DND-41 (cell line): ENCODE measurements at regions not wholly inside any gene's neighbourhood (a gene's known extent, or its start where the extent isn't known, plus 50 kb on each side); places are given as distances from the start of the nearest gene placed in this dataset.

Experiments
- ATAC-seq: fragments of 200-7000 bp; cut with Tn5 transposase; 3 replicates; pipeline ENCODE4 v1.9.1; 2021; ENCODE audit warnings: low read depth; ENCODE audit not compliant: insufficient read depth
- DNase-seq: peaks from one replicate; pipeline ENCODE4 v3.0.0-alpha.2; 2020
- H2AFZ ChIP-seq: 2 replicates; pipeline ENCODE4 v1.6.0; 2012; ENCODE audit warnings: low read depth, low read length
- H3K27ac ChIP-seq: 2 replicates; pipeline ENCODE4 v1.5.1; 2012; ENCODE audit warnings: low read length, inconsistent platforms
- H3K27me3 ChIP-seq: fragments of 200-600 bp; sonication (generic); 2 replicates; pipeline ENCODE4 v1.6.0; 2012; ENCODE audit warnings: low read length, mild to moderate bottlenecking, inconsistent platforms; ENCODE audit not compliant: insufficient read depth, poor library complexity
- H3K36me3 ChIP-seq: 2 replicates; pipeline ENCODE4 v1.5.1; 2012; ENCODE audit warnings: low read length, inconsistent platforms; ENCODE audit not compliant: insufficient read depth
- H3K4me1 ChIP-seq: 2 replicates; pipeline ENCODE4 v1.5.1; 2012; ENCODE audit warnings: mild to moderate bottlenecking, low read length; ENCODE audit not compliant: insufficient read depth
- H3K4me2 ChIP-seq: 2 replicates; pipeline ENCODE4 v1.6.0; 2012; ENCODE audit warnings: mild to moderate bottlenecking, moderate library complexity, low read length, inconsistent platforms; ENCODE audit not compliant: insufficient read depth
- H3K4me3 ChIP-seq, 2 experiments: fragments of 200-600 bp in 1 of 2; shearing (Covaris generic) in 1 of 2; 2 replicates each; pipeline ENCODE4 v1.5.1; 2012 to 2016; ENCODE audit warnings: inconsistent platforms in 2 of 2, low read length in 2 of 2, mild to moderate bottlenecking in 2 of 2, low read depth in 1 of 2, moderate library complexity in 1 of 2
- H3K79me2 ChIP-seq: 2 replicates; pipeline ENCODE4 v1.6.0; 2012; ENCODE audit warnings: low read length, inconsistent platforms; ENCODE audit not compliant: insufficient read depth
- H3K9ac ChIP-seq: 2 replicates; pipeline ENCODE4 v1.6.0; 2012; ENCODE audit warnings: low read depth, mild to moderate bottlenecking, inconsistent platforms, low read length, moderate library complexity
- H3K9me3 ChIP-seq: 2 replicates; pipeline ENCODE4 v1.5.1; 2012; ENCODE audit warnings: low read length, moderate library complexity, mild to moderate bottlenecking, inconsistent platforms; ENCODE audit not compliant: insufficient read depth, severe bottlenecking
- H4K20me1 ChIP-seq: 2 replicates; pipeline ENCODE4 v1.6.0; 2012; ENCODE audit warnings: low read length; ENCODE audit not compliant: insufficient read depth
- EZH2 ChIP-seq: IDR thresholded peaks from 3 replicates; pipeline ENCODE4 v1.6.1; 2012; ENCODE audit warnings: borderline replicate concordance, low read depth, mild to moderate bottlenecking, moderate library complexity, low read length, inconsistent platforms; ENCODE audit not compliant: severe bottlenecking
- TF ChIP-seq, protein P1 (sequence below): IDR thresholded peaks from 2 replicates; pipeline ENCODE4 v1.5.1; 2012; ENCODE audit warnings: borderline replicate concordance, low read length, moderate library complexity, mild to moderate bottlenecking; ENCODE audit not compliant: poor library complexity, severe bottlenecking; ENCODE audit errors: extremely low read depth

GRCh38 chr6:90714319-90714718, 127.4 kb upstream of the MAP3K7 start:
- H3K36me3 ChIP-seq = no peaks in the 10 kb centered on the region
- TF ChIP-seq, protein P1, sequence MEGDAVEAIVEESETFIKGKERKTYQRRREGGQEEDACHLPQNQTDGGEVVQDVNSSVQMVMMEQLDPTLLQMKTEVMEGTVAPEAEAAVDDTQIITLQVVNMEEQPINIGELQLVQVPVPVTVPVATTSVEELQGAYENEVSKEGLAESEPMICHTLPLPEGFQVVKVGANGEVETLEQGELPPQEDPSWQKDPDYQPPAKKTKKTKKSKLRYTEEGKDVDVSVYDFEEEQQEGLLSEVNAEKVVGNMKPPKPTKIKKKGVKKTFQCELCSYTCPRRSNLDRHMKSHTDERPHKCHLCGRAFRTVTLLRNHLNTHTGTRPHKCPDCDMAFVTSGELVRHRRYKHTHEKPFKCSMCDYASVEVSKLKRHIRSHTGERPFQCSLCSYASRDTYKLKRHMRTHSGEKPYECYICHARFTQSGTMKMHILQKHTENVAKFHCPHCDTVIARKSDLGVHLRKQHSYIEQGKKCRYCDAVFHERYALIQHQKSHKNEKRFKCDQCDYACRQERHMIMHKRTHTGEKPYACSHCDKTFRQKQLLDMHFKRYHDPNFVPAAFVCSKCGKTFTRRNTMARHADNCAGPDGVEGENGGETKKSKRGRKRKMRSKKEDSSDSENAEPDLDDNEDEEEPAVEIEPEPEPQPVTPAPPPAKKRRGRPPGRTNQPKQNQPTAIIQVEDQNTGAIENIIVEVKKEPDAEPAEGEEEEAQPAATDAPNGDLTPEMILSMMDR = no peak
- TF ChIP-seq EZH2 = no peak
- no peaks in the 10 kb centered on the region for H3K79me2 ChIP-seq
- H2AFZ ChIP-seq = no peak overlapping the region
- H4K20me1 ChIP-seq = no peaks in the 10 kb centered on the region
- H3K4me3 ChIP-seq = no peak overlapping the region
- no peaks in the 10 kb centered on the region for H3K27me3 ChIP-seq
- ATAC-seq (no peak), DNase-seq (no peak)
- no peak overlapping the region for H3K27ac ChIP-seq
- no peaks in the 10 kb centered on the region for H3K9me3 ChIP-seq
- H3K4me2 ChIP-seq = no peak overlapping the region
- H3K9ac ChIP-seq = no peak overlapping the region
- H3K4me1 ChIP-seq = no peaks in the 10 kb centered on the region

- Histone ChIP-seq H3K4me2 (no peak overlapping the region), H3K36me3 (no peaks in the 10 kb centered on the region), H3K79me2 (no peaks in the 10 kb centered on the region), H3K4me3 (no peak overlapping the region), H3K9ac (no peak overlapping the region), H2AFZ (no peak overlapping the region), H3K4me1 (no peaks in the 10 kb centered on the region), H4K20me1 (no peaks in the 10 kb centered on the region), H3K9me3 (no peaks in the 10 kb centered on the region), H3K27me3 (no peaks in the 10 kb centered on the region), H3K27ac (no peak overlapping the region)
- no peak for ATAC-seq
- no peak for DNase-seq
- TF ChIP-seq EZH2 = no peak
- TF ChIP-seq, protein P1 = no peak
Observed at GRCh38 chr6:90712114-90712513, 125.2 kb upstream of the MAP3K7 start.

- no peak for ATAC-seq
- no peaks in the 10 kb centered on the region for H4K20me1 ChIP-seq
- no peak for DNase-seq
- H3K27me3 ChIP-seq = no peaks in the 10 kb centered on the region
- H3K9ac ChIP-seq = no peak overlapping the region
- no peaks in the 10 kb centered on the region for H3K4me1 ChIP-seq
- H2AFZ ChIP-seq = no peak overlapping the region
- no peaks in the 10 kb centered on the region for H3K36me3 ChIP-seq
- no peak overlapping the region for H3K27ac ChIP-seq
- TF ChIP-seq, protein P1 = no peak
- TF ChIP-seq EZH2 = no peak
- no peaks in the 10 kb centered on the region for H3K79me2 ChIP-seq
- no peak overlapping the region for H3K4me3 ChIP-seq
- H3K4me2 ChIP-seq = no peak overlapping the region
- H3K9me3 ChIP-seq = no peaks in the 10 kb centered on the region
Observed at GRCh38 chr6:90709431-90709996, 122.6 kb upstream of the MAP3K7 start.
